H1 (cell line): ENCODE measurements at regions not wholly inside any gene's neighbourhood (a gene's known extent, or its start where the extent isn't known, plus 50 kb on each side); places are given as distances from the start of the nearest gene placed in this dataset.

Experiments used
- FOSL1 ChIP-seq: IDR thresholded peaks from 2 replicates; pipeline ENCODE4 v1.6.1; 2011; ENCODE audit warnings: mild to moderate bottlenecking, low read depth, low read length, moderate library complexity; ENCODE audit not compliant: insufficient read depth

GRCh38 chr13:33535061-33535460, 249.5 kb upstream of the STARD13 start (continued):
- TF ChIP-seq FOSL1: no peak
